ENCODE measurements at regions not wholly inside any gene's neighbourhood (a gene's known extent, or its start where the extent isn't known, plus 50 kb on each side); places are given as distances from the start of the nearest gene placed in this dataset.

DNA sequence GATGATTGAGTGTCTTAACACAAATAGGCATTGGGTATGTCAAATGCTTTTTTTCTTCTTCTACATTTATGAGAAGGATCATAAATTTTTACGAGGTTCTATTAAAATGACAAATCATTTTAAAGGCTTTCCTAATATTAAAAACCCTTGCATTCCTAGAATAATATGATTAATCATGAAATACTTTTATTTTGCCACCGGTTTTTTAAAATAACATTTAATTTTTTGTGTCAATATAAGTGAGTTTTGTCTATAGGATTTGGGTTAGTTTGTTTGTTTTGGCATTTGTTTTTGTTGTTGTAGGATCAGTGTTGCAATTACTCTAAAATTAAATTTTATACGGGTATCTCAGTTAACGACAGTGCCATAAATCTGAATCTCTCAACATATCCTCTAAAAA lies 169.7 kb upstream of the STK26 start:
- no peak; the same call in 1 of the 2 replicates for ATAC-seq
- no peak overlapping the region for H3K4me2 ChIP-seq (ENCODE audit: low read length)
- no peaks in the 10 kb centered on the region for H3K9me2 ChIP-seq (replicated peaks; ENCODE audit: low read length)
- intact Hi-C loops (cut with micrococcal nuclease): loop anchor here (5.0 kb wide), 1 partner anchor 169 kb away; the partner anchor contains the start of gene STK26
- H3K27ac ChIP-seq (ENCODE audit: low read length): no peak overlapping the region
- no peak overlapping the region for H2AFZ ChIP-seq (ENCODE audit: low read length)
- H4K20me1 ChIP-seq (ENCODE audit: low read length): no peaks in the 10 kb centered on the region
- H3K9ac ChIP-seq (ENCODE audit: low read length): no peak overlapping the region
- no peaks in the 10 kb centered on the region for H3K4me1 ChIP-seq (ENCODE audit: insufficient read depth, low read length)
- no peak for TF ChIP-seq EZH2 (IDR thresholded peaks at IDR 0.05; ENCODE audit: low read length, unreplicated experiment)
- TF ChIP-seq, protein P1, sequence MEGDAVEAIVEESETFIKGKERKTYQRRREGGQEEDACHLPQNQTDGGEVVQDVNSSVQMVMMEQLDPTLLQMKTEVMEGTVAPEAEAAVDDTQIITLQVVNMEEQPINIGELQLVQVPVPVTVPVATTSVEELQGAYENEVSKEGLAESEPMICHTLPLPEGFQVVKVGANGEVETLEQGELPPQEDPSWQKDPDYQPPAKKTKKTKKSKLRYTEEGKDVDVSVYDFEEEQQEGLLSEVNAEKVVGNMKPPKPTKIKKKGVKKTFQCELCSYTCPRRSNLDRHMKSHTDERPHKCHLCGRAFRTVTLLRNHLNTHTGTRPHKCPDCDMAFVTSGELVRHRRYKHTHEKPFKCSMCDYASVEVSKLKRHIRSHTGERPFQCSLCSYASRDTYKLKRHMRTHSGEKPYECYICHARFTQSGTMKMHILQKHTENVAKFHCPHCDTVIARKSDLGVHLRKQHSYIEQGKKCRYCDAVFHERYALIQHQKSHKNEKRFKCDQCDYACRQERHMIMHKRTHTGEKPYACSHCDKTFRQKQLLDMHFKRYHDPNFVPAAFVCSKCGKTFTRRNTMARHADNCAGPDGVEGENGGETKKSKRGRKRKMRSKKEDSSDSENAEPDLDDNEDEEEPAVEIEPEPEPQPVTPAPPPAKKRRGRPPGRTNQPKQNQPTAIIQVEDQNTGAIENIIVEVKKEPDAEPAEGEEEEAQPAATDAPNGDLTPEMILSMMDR (conservative IDR thresholded peaks at IDR 0.05; ENCODE audit: low read depth, low read length): no peak
- TF ChIP-seq EZH2phosphoT487 (IDR thresholded peaks at IDR 0.05; ENCODE audit: borderline replicate concordance, low read length): no peak
- H3F3A ChIP-seq (ENCODE audit: low read length, unreplicated experiment): no peaks in the 10 kb centered on the region
- H3K36me3 ChIP-seq (ENCODE audit: low read depth, low read length): no peaks in the 10 kb centered on the region
- no peaks in the 10 kb centered on the region for H3K27me3 ChIP-seq (ENCODE audit: low read length)
- no peak for DNase-seq
- no peak overlapping the region for H3K4me3 ChIP-seq (ENCODE audit: low read length)
- ChIA-PET POLR2A (ENCODE audit: unreplicated experiment) (no interaction called here), CTCF (no interaction called here)
- no peaks in the 10 kb centered on the region for H3K79me2 ChIP-seq (ENCODE audit: low read length)
- no peaks in the 10 kb centered on the region for H3K9me3 ChIP-seq (ENCODE audit: low read length)
- no TSS peak for BruUV-seq (replicated peaks)

DNA sequence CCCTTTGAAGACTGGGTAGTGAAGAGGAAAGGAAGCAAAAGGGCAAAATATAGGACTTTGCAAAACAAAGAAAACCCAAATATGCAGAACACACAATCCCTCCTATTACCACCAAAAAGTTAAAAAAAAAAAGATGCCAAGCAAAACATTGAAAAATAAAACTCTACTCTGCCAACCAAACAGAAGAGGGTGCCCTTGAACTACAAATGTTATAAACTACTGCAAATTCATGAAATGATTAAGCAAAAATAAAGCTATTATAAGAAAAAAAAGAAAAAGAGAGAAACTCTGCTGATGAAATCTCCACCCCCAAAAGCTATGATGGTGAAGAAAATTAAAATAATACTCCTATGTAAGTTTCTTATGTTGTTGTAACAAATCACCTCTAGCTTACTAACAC lies 168.5 kb upstream of the STK26 start:
- intact Hi-C loops (cut with micrococcal nuclease): loop anchor here (1.0 to 5.0 kb wide), 2 partner anchors 168 to 217 kb away; partner anchors contain the start of gene STK26

More for the DNA sequence above, 168.5 kb upstream of the STK26 start:
- TF ChIP-seq EZH2 (IDR thresholded peaks at IDR 0.05; ENCODE audit: low read length, unreplicated experiment) (no peak), EZH2phosphoT487 (IDR thresholded peaks at IDR 0.05; ENCODE audit: borderline replicate concordance, low read length) (no peak)
- TF ChIP-seq, protein P1 (conservative IDR thresholded peaks at IDR 0.05; ENCODE audit: low read depth, low read length): peak; percentile 60
- no TSS peak for BruUV-seq (replicated peaks)
- Histone ChIP-seq H3K4me1 (ENCODE audit: insufficient read depth, low read length) (no peaks in the 10 kb centered on the region), H3F3A (ENCODE audit: low read length, unreplicated experiment) (no peaks in the 10 kb centered on the region), H3K27ac (ENCODE audit: low read length) (no peak overlapping the region), H2AFZ (ENCODE audit: low read length) (no peak overlapping the region), H3K27me3 (ENCODE audit: low read length) (no peaks in the 10 kb centered on the region), H3K9me3 (ENCODE audit: low read length) (no peaks in the 10 kb centered on the region), H3K79me2 (ENCODE audit: low read length) (no peaks in the 10 kb centered on the region), H3K9me2 (replicated peaks; ENCODE audit: low read length) (no peaks in the 10 kb centered on the region), H3K4me2 (ENCODE audit: low read length) (no peak overlapping the region), H4K20me1 (ENCODE audit: low read length) (no peaks in the 10 kb centered on the region), H3K36me3 (ENCODE audit: low read depth, low read length) (no peaks in the 10 kb centered on the region), H3K9ac (ENCODE audit: low read length) (no peak overlapping the region), H3K4me3 (ENCODE audit: low read length) (no peak overlapping the region)
- DNase-seq (peak; percentile 34), ATAC-seq (no peak)
- ChIA-PET POLR2A (ENCODE audit: unreplicated experiment) (interaction anchor here (0.7 kb wide), 1 partner anchor 41 kb away, joined by 11 read pairs; no protein-coding TSS in a partner anchor), CTCF (interaction anchor here (0.7 to 1.1 kb wide), 11 partner anchors 10 to 781 kb away, joined by 3 to 17 read pairs (median 5); partner anchors contain the start of gene RAP2C)
